Right lobe of liver (tissue), 4 donors: ENCODE measurements at regions not wholly inside any gene's neighbourhood (a gene's known extent, or its start where the extent isn't known, plus 50 kb on each side); places are given as distances from the start of the nearest gene placed in this dataset.
"Not testable (repeated sequence)": the region's sequence is repeated elsewhere in the genome, so short reads cannot be mapped to it uniquely, and the experiment has no call there.

ENCODE experiments used
- POLR2A ChIP-seq: fragments of 450-650 bp; IDR thresholded peaks from one replicate; pipeline ENCODE4 v1.6.1; 2017; ENCODE audit warnings: antibody characterized with exemption, mild to moderate bottlenecking
- TF ChIP-seq, protein P1 (sequence below), 4 donors: fragments of 200-600 bp in 3 of 4; fragments of 450-650 bp in 1 of 4; IDR thresholded peaks; one replicate each; pipeline versions ENCODE4 v1.5.1 to v1.8.0; 2016 to 2022; ENCODE audit warnings: antibody characterized with exemption in 4 of 4, mild to moderate bottlenecking in 2 of 4
- donor health status: DM: no; HTN: no; CAD: no.
- donor health status: DM: no; HTN: no; CAD: no.
- donor health status: DM: no; HTN: yes; CAD: no.

- TF ChIP-seq, protein P1, sequence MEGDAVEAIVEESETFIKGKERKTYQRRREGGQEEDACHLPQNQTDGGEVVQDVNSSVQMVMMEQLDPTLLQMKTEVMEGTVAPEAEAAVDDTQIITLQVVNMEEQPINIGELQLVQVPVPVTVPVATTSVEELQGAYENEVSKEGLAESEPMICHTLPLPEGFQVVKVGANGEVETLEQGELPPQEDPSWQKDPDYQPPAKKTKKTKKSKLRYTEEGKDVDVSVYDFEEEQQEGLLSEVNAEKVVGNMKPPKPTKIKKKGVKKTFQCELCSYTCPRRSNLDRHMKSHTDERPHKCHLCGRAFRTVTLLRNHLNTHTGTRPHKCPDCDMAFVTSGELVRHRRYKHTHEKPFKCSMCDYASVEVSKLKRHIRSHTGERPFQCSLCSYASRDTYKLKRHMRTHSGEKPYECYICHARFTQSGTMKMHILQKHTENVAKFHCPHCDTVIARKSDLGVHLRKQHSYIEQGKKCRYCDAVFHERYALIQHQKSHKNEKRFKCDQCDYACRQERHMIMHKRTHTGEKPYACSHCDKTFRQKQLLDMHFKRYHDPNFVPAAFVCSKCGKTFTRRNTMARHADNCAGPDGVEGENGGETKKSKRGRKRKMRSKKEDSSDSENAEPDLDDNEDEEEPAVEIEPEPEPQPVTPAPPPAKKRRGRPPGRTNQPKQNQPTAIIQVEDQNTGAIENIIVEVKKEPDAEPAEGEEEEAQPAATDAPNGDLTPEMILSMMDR (IDR thresholded peaks at IDR 0.05): not testable (repeated sequence)
- TF ChIP-seq POLR2A: not testable (repeated sequence)
Measured at GRCh38 chrX:141475788-141476187, 108.8 kb downstream of the SPANXA1 start.
